HUES64 (cell line): ENCODE measurements at regions not wholly inside any gene's neighbourhood (a gene's known extent, or its start where the extent isn't known, plus 50 kb on each side); places are given as distances from the start of the nearest gene placed in this dataset.

Experiments
- H3K27ac ChIP-seq: 2 replicates; pipeline ENCODE4 v1.7.0; 2013; ENCODE audit warnings: low read depth, low read length, inconsistent platforms
- H3K27me3 ChIP-seq: 2 replicates; pipeline ENCODE4 v1.6.1; 2013; ENCODE audit warnings: mild to moderate bottlenecking, low read length; ENCODE audit not compliant: insufficient read depth
- H3K36me3 ChIP-seq: 2 replicates; pipeline ENCODE4 v1.6.1; 2013; ENCODE audit warnings: mild to moderate bottlenecking, low read length; ENCODE audit not compliant: insufficient read depth
- H3K4me1 ChIP-seq: 2 replicates; pipeline ENCODE4 v1.6.1; 2013; ENCODE audit warnings: mild to moderate bottlenecking, low read length, moderate library complexity; ENCODE audit not compliant: insufficient read depth
- H3K4me3 ChIP-seq: 2 replicates; pipeline ENCODE4 v1.5.1; 2013; ENCODE audit warnings: mild to moderate bottlenecking, low read length, moderate library complexity
- H3K9ac ChIP-seq: 2 replicates; pipeline ENCODE4 v1.6.1; 2013; ENCODE audit warnings: mild to moderate bottlenecking, low read depth, low read length
- H3K9me3 ChIP-seq: 2 replicates; pipeline ENCODE4 v1.6.1; 2013; ENCODE audit warnings: low read depth, low read length; ENCODE audit not compliant: insufficient read depth
- WGBS: fragments of 150-250, 120-280 bp; methylation state at CpG from one replicate; pipeline ENCODE4 v1.1.7; 2013; ENCODE audit warnings: missing lambda C conversion rate; 5-methylcytosine and 5-hydroxymethylcytosine counted together

GRCh38 chr14:82759656-82760055 is 1226.0 kb upstream of the SEL1L start:
- H3K27ac ChIP-seq = no peak overlapping the region
- 94% methylated on average over 2 of the region's 3 CpGs for WGBS
- no peak overlapping the region for H3K9ac ChIP-seq
- H3K4me1 ChIP-seq = peaks cover 13% of the 10 kb centered on the region
- no peaks in the 10 kb centered on the region for H3K36me3 ChIP-seq
- H3K4me3 ChIP-seq = no peak overlapping the region
- H3K27me3 ChIP-seq = no peaks in the 10 kb centered on the region
- no peaks in the 10 kb centered on the region for H3K9me3 ChIP-seq

GRCh38 chr14:82766123-82766522 is 1232.5 kb upstream of the SEL1L start:
- no peak overlapping the region for H3K9ac ChIP-seq
- WGBS = 97% methylated on average over 4 of the region's 5 CpGs
- no peak overlapping the region for H3K27ac ChIP-seq
- no peak overlapping the region for H3K4me3 ChIP-seq
- no peaks in the 10 kb centered on the region for H3K4me1 ChIP-seq
- H3K27me3 ChIP-seq = no peaks in the 10 kb centered on the region
- H3K36me3 ChIP-seq = no peaks in the 10 kb centered on the region
- no peaks in the 10 kb centered on the region for H3K9me3 ChIP-seq

GRCh38 chr14:82766996-82767395 is 1233.3 kb upstream of the SEL1L start:
- H3K4me1 ChIP-seq = no peaks in the 10 kb centered on the region
- H3K27ac ChIP-seq = no peak overlapping the region
- no peak overlapping the region for H3K4me3 ChIP-seq
- 100% methylated on average over 3 of the region's 3 CpGs for WGBS
- no peaks in the 10 kb centered on the region for H3K27me3 ChIP-seq
- no peaks in the 10 kb centered on the region for H3K36me3 ChIP-seq
- H3K9ac ChIP-seq = no peak overlapping the region
- H3K9me3 ChIP-seq = no peaks in the 10 kb centered on the region

GRCh38 chr14:82776958-82777357 is 1243.3 kb upstream of the SEL1L start:
- 97% methylated on average over 1 of the region's 1 CpG for WGBS
- no peak overlapping the region for H3K27ac ChIP-seq
- no peaks in the 10 kb centered on the region for H3K4me1 ChIP-seq
- no peaks in the 10 kb centered on the region for H3K9me3 ChIP-seq
- H3K36me3 ChIP-seq = no peaks in the 10 kb centered on the region
- H3K9ac ChIP-seq = no peak overlapping the region
- no peaks in the 10 kb centered on the region for H3K27me3 ChIP-seq
- H3K4me3 ChIP-seq = no peak overlapping the region

GRCh38 chr14:82778008-82778590 is 1244.4 kb upstream of the SEL1L start:
- Histone ChIP-seq H3K9ac (no peak overlapping the region), H3K4me3 (no peak overlapping the region), H3K27me3 (no peaks in the 10 kb centered on the region), H3K27ac (no peak overlapping the region), H3K36me3 (no peaks in the 10 kb centered on the region), H3K9me3 (no peaks in the 10 kb centered on the region), H3K4me1 (no peaks in the 10 kb centered on the region)
- WGBS = 89% methylated on average over 1 of the region's 1 CpG

GRCh38 chr14:82778601-82779000 is 1244.9 kb upstream of the SEL1L start:
- 100% methylated on average over 3 of the region's 3 CpGs for WGBS
- H3K9ac ChIP-seq = no peak overlapping the region
- no peak overlapping the region for H3K4me3 ChIP-seq
- no peaks in the 10 kb centered on the region for H3K9me3 ChIP-seq
- no peaks in the 10 kb centered on the region for H3K36me3 ChIP-seq
- H3K4me1 ChIP-seq = no peaks in the 10 kb centered on the region
- no peak overlapping the region for H3K27ac ChIP-seq
- no peaks in the 10 kb centered on the region for H3K27me3 ChIP-seq

GRCh38 chr14:82779301-82779700 is 1245.6 kb upstream of the SEL1L start:
- H3K27ac ChIP-seq = no peak overlapping the region
- 98% methylated on average over 4 of the region's 4 CpGs for WGBS
- no peaks in the 10 kb centered on the region for H3K9me3 ChIP-seq
- no peak overlapping the region for H3K9ac ChIP-seq
- H3K36me3 ChIP-seq = no peaks in the 10 kb centered on the region
- no peaks in the 10 kb centered on the region for H3K27me3 ChIP-seq
- H3K4me3 ChIP-seq = no peak overlapping the region
- H3K4me1 ChIP-seq = no peaks in the 10 kb centered on the region

- Histone ChIP-seq H3K36me3 (no peaks in the 10 kb centered on the region), H3K9me3 (no peaks in the 10 kb centered on the region), H3K27ac (no peak overlapping the region), H3K4me1 (no peaks in the 10 kb centered on the region), H3K4me3 (no peak overlapping the region), H3K27me3 (no peaks in the 10 kb centered on the region), H3K9ac (no peak overlapping the region)
- WGBS = 100% methylated on average over 1 of the region's 1 CpG
Observed at GRCh38 chr14:82785756-82786482, 1252.3 kb upstream of the SEL1L start.

GRCh38 chr14:82786483-82786880 is 1252.8 kb upstream of the SEL1L start:
- Histone ChIP-seq H3K9ac (no peak overlapping the region), H3K4me1 (no peaks in the 10 kb centered on the region), H3K36me3 (no peaks in the 10 kb centered on the region), H3K4me3 (no peak overlapping the region), H3K27ac (no peak overlapping the region), H3K27me3 (no peaks in the 10 kb centered on the region), H3K9me3 (no peaks in the 10 kb centered on the region)
- WGBS = 97% methylated on average over 1 of the region's 3 CpGs

- 95% methylated on average over 4 of the region's 4 CpGs for WGBS
- Histone ChIP-seq H3K4me1 (no peaks in the 10 kb centered on the region), H3K36me3 (no peaks in the 10 kb centered on the region), H3K9ac (no peak overlapping the region), H3K9me3 (no peaks in the 10 kb centered on the region), H3K4me3 (no peak overlapping the region), H3K27me3 (no peaks in the 10 kb centered on the region), H3K27ac (no peak overlapping the region)
Observed at GRCh38 chr14:82796086-82796485, 1262.4 kb upstream of the SEL1L start.

- Histone ChIP-seq H3K9ac (no peak overlapping the region), H3K9me3 (peaks cover 6% of the 10 kb centered on the region), H3K27ac (no peak overlapping the region), H3K27me3 (no peaks in the 10 kb centered on the region), H3K4me1 (no peaks in the 10 kb centered on the region), H3K36me3 (no peaks in the 10 kb centered on the region), H3K4me3 (no peak overlapping the region)
- WGBS = no CpG with 5 or more reads among the region's 1 CpG
Observed at GRCh38 chr14:82798276-82798675, 1264.6 kb upstream of the SEL1L start.
